SK-N-MC (cell line): ENCODE measurements at regions not wholly inside any gene's neighbourhood (a gene's known extent, or its start where the extent isn't known, plus 50 kb on each side); places are given as distances from the start of the nearest gene placed in this dataset.

Experiments
- DNase-seq: peaks from one replicate; pipeline ENCODE4 v3.0.0-alpha.2; 2011; ENCODE audit warnings: low read depth, low spot score
- H3K27ac ChIP-seq: fragments of 200-600 bp; sonication (generic); 2 replicates; pipeline ENCODE4 v1.5.1; 2016; ENCODE audit warnings: mixed run types
- H3K36me3 ChIP-seq: fragments of 200-600 bp; sonication (generic); 2 replicates; pipeline ENCODE4 v1.6.1; 2017; ENCODE audit warnings: antibody characterized with exemption, low read length, mixed read lengths; ENCODE audit not compliant: insufficient read depth
- H3K4me3 ChIP-seq: fragments of 200-600 bp; sonication (generic); 2 replicates; pipeline ENCODE4 v1.5.1; 2016
- H3K9ac ChIP-seq: fragments of 200-600 bp; sonication (generic); 2 replicates; pipeline ENCODE4 v1.8.0; 2017; ENCODE audit warnings: mixed run types, mixed read lengths; ENCODE audit not compliant: insufficient read length
- H3K9me3 ChIP-seq: fragments of 200-600 bp; sonication (generic); 2 replicates; pipeline ENCODE4 v1.6.1; 2017; ENCODE audit warnings: low read depth, mild to moderate bottlenecking, antibody characterized with exemption, low read length, moderate library complexity, mixed read lengths
- EZH2 ChIP-seq: fragments of 200-600 bp; sonication (generic); IDR thresholded peaks from one replicate; pipeline ENCODE4 v1.6.1; 2017; ENCODE audit warnings: antibody characterized with exemption
- FOXP2 ChIP-seq: optimal IDR thresholded peaks from 2 replicates; pipeline ENCODE3; 2011; ENCODE audit warnings: mild to moderate bottlenecking, moderate library complexity; ENCODE audit not compliant: insufficient read depth; ENCODE audit errors: extremely low read length, control extremely low read depth
- POLR2AphosphoS5 ChIP-seq: IDR thresholded peaks from 2 replicates; pipeline ENCODE4 v1.6.1; 2012; ENCODE audit warnings: mild to moderate bottlenecking, low read depth, low read length, borderline replicate concordance

DNA sequence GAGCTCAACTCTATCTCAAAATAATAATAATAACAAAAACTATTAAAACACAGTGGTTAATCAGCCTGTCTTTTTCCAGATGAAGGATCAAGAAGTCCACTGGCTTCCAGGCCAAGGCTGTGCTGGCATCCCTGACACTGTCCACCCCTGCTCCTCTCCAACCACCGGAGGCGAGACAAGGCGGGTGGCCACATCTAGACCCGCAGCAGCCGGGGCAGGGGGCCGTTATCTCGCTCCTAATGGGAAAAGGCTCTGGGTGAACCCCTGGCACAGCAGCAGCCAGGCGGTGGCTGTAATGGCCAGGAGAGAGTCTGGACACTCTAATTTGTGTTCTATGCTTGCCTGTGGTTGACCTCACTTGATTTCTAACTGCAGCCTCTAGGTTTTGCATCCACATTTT lies 158.0 kb upstream of the SOX1 start:
- Histone ChIP-seq H3K4me3 (no peak overlapping the region), H3K36me3 (no peaks in the 10 kb centered on the region), H3K9me3 (no peaks in the 10 kb centered on the region), H3K27ac (no peak overlapping the region), H3K9ac (no peak overlapping the region)
- no peak for DNase-seq
- no peak for TF ChIP-seq FOXP2
- TF ChIP-seq POLR2AphosphoS5 = no peak
- no peak for TF ChIP-seq EZH2

DNA sequence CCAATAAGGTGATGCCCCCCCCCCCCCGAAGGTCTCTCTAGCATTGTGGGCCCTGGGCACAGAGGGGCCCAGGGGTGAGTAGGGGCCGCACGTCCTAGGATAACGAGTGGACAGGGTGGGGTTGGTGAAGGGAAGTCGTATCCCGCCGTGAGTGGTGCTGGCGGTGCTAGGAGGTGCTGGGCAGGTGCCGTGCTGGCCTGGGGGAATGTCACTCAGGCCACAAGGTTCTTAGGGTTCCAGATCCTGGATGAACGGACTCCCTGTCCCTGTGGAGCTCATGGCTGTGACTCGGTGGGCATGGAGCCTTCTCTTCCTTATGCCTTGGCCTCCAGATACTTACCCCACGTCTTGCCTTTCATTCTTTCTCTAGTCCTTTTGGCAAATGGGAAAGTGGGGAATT lies 157.4 kb upstream of the SOX1 start:
- no peak overlapping the region for H3K27ac ChIP-seq
- no peaks in the 10 kb centered on the region for H3K36me3 ChIP-seq
- H3K9ac ChIP-seq = no peak overlapping the region
- no peak for TF ChIP-seq FOXP2
- TF ChIP-seq EZH2 = no peak
- TF ChIP-seq POLR2AphosphoS5 = no peak
- no peak for DNase-seq
- no peaks in the 10 kb centered on the region for H3K9me3 ChIP-seq
- H3K4me3 ChIP-seq = no peak overlapping the region

DNA sequence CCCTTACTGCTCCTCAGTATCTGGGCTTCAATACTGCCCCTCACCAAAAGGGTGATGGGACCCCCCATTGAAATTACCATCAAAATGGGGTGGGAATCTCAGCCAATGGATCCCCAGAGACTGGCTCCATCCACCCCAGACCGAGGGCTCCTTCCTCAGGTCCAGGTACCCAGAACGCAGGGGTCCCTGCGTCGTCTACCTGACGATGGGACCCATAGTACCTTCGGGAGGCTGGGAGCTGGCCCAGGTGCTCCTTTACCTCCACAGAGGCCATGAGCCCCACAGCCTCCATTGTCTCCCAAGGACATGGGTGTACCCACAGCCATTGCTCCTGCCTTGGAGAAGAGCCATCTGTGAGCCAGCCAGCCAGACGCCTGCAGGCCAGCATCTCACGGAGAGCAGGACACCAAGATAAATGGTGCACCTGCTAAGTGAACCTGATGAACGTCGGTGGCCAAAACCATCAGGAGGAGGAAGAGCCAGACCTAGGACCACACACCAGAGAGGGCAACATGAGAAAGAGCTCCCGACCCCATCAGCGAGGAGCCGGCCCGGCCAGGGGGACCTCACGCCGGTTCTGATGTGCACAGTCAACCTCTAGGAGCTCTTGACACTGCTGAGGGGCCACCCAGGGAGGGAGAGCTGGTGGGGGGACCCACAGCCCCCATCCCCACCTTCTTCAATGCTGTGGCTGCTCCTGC lies 156.8 kb upstream of the SOX1 start:
- Histone ChIP-seq H3K4me3 (no peak overlapping the region), H3K36me3 (no peaks in the 10 kb centered on the region), H3K9ac (no peak overlapping the region), H3K27ac (no peak overlapping the region), H3K9me3 (no peaks in the 10 kb centered on the region)
- no peak for DNase-seq
- TF ChIP-seq FOXP2 = no peak
- TF ChIP-seq EZH2 = no peak
- no peak for TF ChIP-seq POLR2AphosphoS5

DNA sequence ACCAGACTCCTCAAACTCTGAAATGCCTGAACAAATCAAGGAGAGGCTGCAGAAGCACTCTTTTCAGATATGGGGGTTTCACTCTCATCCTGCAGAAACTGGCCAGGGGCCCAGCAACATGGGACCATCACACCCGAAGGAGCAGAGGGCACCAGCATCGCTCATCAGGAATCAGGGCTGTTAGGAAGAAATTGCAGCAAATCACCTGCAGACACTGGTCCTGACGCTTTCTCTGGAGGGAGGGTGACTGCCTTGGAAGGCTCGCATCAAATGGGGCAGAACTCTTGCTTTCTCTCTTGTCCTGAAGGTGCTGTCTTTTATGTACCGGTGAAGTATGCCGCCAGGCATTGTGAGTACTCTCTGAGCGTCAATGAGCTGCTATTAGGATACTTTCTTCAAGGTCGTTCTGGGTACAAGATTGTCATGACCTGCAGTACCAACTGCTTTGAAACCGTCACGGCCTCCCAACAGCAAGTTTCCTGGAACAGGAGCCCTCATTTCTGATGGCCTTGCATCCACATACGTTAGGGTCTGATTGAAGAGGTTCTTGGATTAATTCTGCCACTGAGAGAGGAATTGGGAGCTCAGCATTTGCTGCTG lies 155.7 kb upstream of the SOX1 start:
- Histone ChIP-seq H3K36me3 (no peaks in the 10 kb centered on the region), H3K9ac (no peak overlapping the region), H3K4me3 (no peak overlapping the region), H3K9me3 (no peaks in the 10 kb centered on the region), H3K27ac (no peak overlapping the region)
- TF ChIP-seq FOXP2 (no peak), POLR2AphosphoS5 (no peak), EZH2 (no peak)
- no peak for DNase-seq

GRCh38 chr13:111911754-111912452 lies 155.0 kb upstream of the SOX1 start:
- Histone ChIP-seq H3K27ac (no peak overlapping the region), H3K36me3 (no peaks in the 10 kb centered on the region), H3K4me3 (no peak overlapping the region), H3K9me3 (no peaks in the 10 kb centered on the region), H3K9ac (no peak overlapping the region)
- no peak for TF ChIP-seq POLR2AphosphoS5
- no peak for TF ChIP-seq FOXP2
- DNase-seq = no peak

DNA sequence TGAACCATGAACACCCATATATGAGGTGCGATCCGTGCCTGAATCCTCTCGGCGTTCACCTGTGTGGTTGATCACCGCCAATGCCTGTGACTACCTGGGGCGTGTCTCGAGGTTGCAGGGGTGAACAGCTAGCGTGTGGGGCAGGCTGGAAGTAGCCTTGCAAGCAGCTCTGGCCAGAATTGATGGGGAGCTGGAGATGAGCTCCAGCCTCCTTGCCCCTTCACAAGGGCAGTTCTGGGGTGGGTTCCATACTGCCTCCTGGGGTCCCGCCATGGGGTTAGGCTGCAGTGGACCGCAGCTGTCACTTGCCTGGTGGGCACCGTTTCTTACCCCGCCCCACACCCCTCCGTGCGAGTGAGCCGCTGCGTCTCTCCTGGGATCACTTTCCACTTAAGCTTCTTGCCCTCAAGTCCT lies 154.5 kb upstream of the SOX1 start:
- no peak overlapping the region for H3K9ac ChIP-seq
- H3K4me3 ChIP-seq = no peak overlapping the region
- no peak for TF ChIP-seq POLR2AphosphoS5
- no peak for TF ChIP-seq FOXP2
- TF ChIP-seq EZH2 = no peak
- H3K9me3 ChIP-seq = no peaks in the 10 kb centered on the region
- H3K36me3 ChIP-seq = no peaks in the 10 kb centered on the region
- no peak overlapping the region for H3K27ac ChIP-seq
- no peak for DNase-seq

DNA sequence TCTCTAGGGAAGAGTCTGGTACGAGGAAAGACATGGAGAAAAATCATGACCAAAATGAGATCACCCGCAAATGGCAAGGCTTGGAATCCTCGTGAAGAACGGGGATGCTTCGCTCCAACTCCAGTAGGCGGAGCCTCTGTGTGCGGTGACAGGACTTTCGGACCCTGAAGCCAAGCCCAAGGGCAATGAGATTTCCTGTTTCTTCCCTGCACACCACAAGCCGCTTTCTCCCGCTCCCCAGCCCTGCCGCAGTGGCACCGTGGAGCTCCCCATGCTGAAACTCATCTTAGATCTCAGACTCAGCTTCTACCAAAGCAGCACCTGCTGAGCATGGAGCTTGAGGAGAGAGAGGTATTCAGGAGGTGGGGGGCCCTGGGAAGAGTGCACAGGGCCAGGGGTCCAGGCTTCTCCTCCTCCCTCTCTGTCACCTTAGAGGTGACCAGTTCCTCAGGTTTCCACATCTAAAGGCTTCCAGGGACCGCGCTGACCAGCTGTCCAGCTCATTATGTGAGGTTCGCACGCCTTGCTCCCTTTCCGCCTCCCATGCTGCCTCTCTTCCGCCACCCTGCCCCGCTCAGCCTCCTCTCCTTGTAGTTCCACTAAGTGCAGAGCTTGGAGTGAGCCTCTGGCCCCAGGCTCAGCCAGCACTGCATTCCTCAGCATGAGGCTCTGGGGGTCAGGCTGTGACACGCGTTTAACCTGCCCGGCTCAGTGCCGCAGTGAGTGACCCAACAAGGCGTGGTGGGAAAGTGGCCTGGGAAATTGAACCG lies 153.8 kb upstream of the SOX1 start:
- TF ChIP-seq FOXP2 (no peak), POLR2AphosphoS5 (no peak), EZH2 (no peak)
- H3K36me3 ChIP-seq = no peaks in the 10 kb centered on the region
- H3K9ac ChIP-seq = no peak overlapping the region
- DNase-seq = no peak
- no peak overlapping the region for H3K27ac ChIP-seq
- no peaks in the 10 kb centered on the region for H3K9me3 ChIP-seq
- no peak overlapping the region for H3K4me3 ChIP-seq

DNA sequence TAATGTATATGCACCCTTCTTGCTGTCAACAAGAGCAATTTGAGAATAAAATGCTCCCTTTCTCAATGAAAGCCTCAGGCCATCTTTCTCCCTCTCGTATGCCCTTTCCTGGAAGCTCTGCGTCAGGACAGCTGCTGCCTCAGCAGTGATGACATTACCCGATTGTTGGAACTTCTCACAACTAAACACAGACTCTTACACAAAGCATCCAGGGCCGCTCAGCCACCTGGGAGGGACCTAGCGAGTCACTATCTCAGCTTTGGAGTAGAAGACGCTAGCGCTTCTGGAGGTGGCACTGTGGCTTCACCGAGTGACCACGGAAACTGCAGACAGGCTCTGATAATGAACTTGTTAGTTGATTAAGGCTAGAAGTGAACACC lies 153.2 kb upstream of the SOX1 start:
- DNase-seq = no peak
- no peaks in the 10 kb centered on the region for H3K36me3 ChIP-seq
- H3K27ac ChIP-seq = no peak overlapping the region
- no peak overlapping the region for H3K4me3 ChIP-seq
- H3K9ac ChIP-seq = no peak overlapping the region
- TF ChIP-seq FOXP2 (no peak), EZH2 (no peak)
- no peaks in the 10 kb centered on the region for H3K9me3 ChIP-seq
